ENCODE measurements at regions not wholly inside any gene's neighbourhood (a gene's known extent, or its start where the extent isn't known, plus 50 kb on each side); places are given as distances from the start of the nearest gene placed in this dataset.

GRCh38 chr18:64207820-64208219 lies 58.9 kb upstream of the LINC00305 start:
- TF ChIP-seq CTCF (IDR thresholded peaks at IDR 0.05; ENCODE audit: insufficient read depth, low read length): no peak
- no peak for TF ChIP-seq REST (IDR thresholded peaks at IDR 0.05; ENCODE audit: insufficient replicate concordance, low read depth)
- no peak for TF ChIP-seq POLR2AphosphoS5 (IDR thresholded peaks at IDR 0.05; ENCODE audit: low read depth)
- no peak for TF ChIP-seq GABPA (IDR thresholded peaks at IDR 0.05; ENCODE audit: low read depth)
- TF ChIP-seq SPI1 (IDR thresholded peaks at IDR 0.05; ENCODE audit: borderline replicate concordance, low read depth): no peak
- H3K27ac ChIP-seq (replicated peaks): no peak overlapping the region
- H3K4me3 ChIP-seq (replicated peaks; ENCODE audit: insufficient read depth, low read length): peak overlapping the region; percentile 25
- DNase-seq (ENCODE audit: low read depth in 1 of 2, low spot score in 1 of 2): no peak
- H3K27me3 ChIP-seq (ENCODE audit: insufficient read depth, poor library complexity, severe bottlenecking): no peaks in the 10 kb centered on the region

- TF ChIP-seq GABPA (IDR thresholded peaks at IDR 0.05; ENCODE audit: low read depth): no peak
- TF ChIP-seq SPI1 (IDR thresholded peaks at IDR 0.05; ENCODE audit: borderline replicate concordance, low read depth): no peak
- TF ChIP-seq CTCF (IDR thresholded peaks at IDR 0.05; ENCODE audit: insufficient read depth, low read length): no peak
- TF ChIP-seq REST (IDR thresholded peaks at IDR 0.05; ENCODE audit: insufficient replicate concordance, low read depth): no peak
- TF ChIP-seq POLR2AphosphoS5 (IDR thresholded peaks at IDR 0.05; ENCODE audit: low read depth): no peak
- H3K27me3 ChIP-seq (ENCODE audit: insufficient read depth, poor library complexity, severe bottlenecking): no peaks in the 10 kb centered on the region
- H3K27ac ChIP-seq (replicated peaks): no peak overlapping the region
- H3K4me3 ChIP-seq (replicated peaks; ENCODE audit: insufficient read depth, low read length): no peak overlapping the region
- no peak for DNase-seq (ENCODE audit: low read depth in 1 of 2, low spot score in 1 of 2)
Observed at GRCh38 chr18:64203295-64203694, 54.4 kb upstream of the LINC00305 start.

- H3K27ac ChIP-seq (replicated peaks): no peak overlapping the region
- TF ChIP-seq SPI1 (IDR thresholded peaks at IDR 0.05; ENCODE audit: borderline replicate concordance, low read depth) (no peak), POLR2AphosphoS5 (IDR thresholded peaks at IDR 0.05; ENCODE audit: low read depth) (no peak), GABPA (IDR thresholded peaks at IDR 0.05; ENCODE audit: low read depth) (no peak), REST (IDR thresholded peaks at IDR 0.05; ENCODE audit: insufficient replicate concordance, low read depth) (no peak), CTCF (IDR thresholded peaks at IDR 0.05; ENCODE audit: insufficient read depth, low read length) (no peak)
- no peak overlapping the region for H3K4me3 ChIP-seq (replicated peaks; ENCODE audit: insufficient read depth, low read length)
- no peaks in the 10 kb centered on the region for H3K27me3 ChIP-seq (ENCODE audit: insufficient read depth, poor library complexity, severe bottlenecking)
- no peak for DNase-seq (ENCODE audit: low read depth in 1 of 2, low spot score in 1 of 2)
Observed at GRCh38 chr18:64202863-64203262, 54.0 kb upstream of the LINC00305 start.
